ENCODE measurements at regions not wholly inside any gene's neighbourhood (a gene's known extent, or its start where the extent isn't known, plus 50 kb on each side); places are given as distances from the start of the nearest gene placed in this dataset.

GRCh38 chr16:52976539-52977167 is 76.0 kb downstream of the CHD9NB start:
- TF ChIP-seq CTCF (IDR thresholded peaks at IDR 0.05; ENCODE audit: extremely low read depth, missing control alignments): peak; percentile 9
- peak; percentile 37 for DNase-seq (ENCODE audit: low spot score)

- TF ChIP-seq CTCF (IDR thresholded peaks at IDR 0.05; ENCODE audit: extremely low read depth, missing control alignments): no peak
- DNase-seq (ENCODE audit: low spot score): no peak
These were observed 85.0 kb downstream of the CHD9NB start for GRCh38 chr16:52967744-52968143.

GRCh38 chr16:52964290-52964689 is 88.4 kb downstream of the CHD9NB start:
- DNase-seq (ENCODE audit: low spot score): no peak
- no peak for TF ChIP-seq CTCF (IDR thresholded peaks at IDR 0.05; ENCODE audit: extremely low read depth, missing control alignments)

GRCh38 chr16:52963855-52964242 is 88.8 kb downstream of the CHD9NB start:
- TF ChIP-seq CTCF (IDR thresholded peaks at IDR 0.05; ENCODE audit: extremely low read depth, missing control alignments): no peak
- no peak for DNase-seq (ENCODE audit: low spot score)

GRCh38 chr16:52963212-52963854 is 89.4 kb downstream of the CHD9NB start:
- TF ChIP-seq CTCF (IDR thresholded peaks at IDR 0.05; ENCODE audit: extremely low read depth, missing control alignments): no peak
- no peak for DNase-seq (ENCODE audit: low spot score)

GRCh38 chr16:52958951-52959350 is 93.7 kb downstream of the CHD9NB start:
- no peak for TF ChIP-seq CTCF (IDR thresholded peaks at IDR 0.05; ENCODE audit: extremely low read depth, missing control alignments)
- DNase-seq (ENCODE audit: low spot score): no peak

- DNase-seq (ENCODE audit: low spot score): no peak
- no peak for TF ChIP-seq CTCF (IDR thresholded peaks at IDR 0.05; ENCODE audit: extremely low read depth, missing control alignments)
These were observed 95.5 kb downstream of the CHD9NB start for GRCh38 chr16:52957199-52957598.

All from GM20000 (cell line).